ENCODE measurements at regions not wholly inside any gene's neighbourhood (a gene's known extent, or its start where the extent isn't known, plus 50 kb on each side); places are given as distances from the start of the nearest gene placed in this dataset.
A peak's percentile ranks its signal among the peaks of the same experiment; 100 is the strongest.

DNA sequence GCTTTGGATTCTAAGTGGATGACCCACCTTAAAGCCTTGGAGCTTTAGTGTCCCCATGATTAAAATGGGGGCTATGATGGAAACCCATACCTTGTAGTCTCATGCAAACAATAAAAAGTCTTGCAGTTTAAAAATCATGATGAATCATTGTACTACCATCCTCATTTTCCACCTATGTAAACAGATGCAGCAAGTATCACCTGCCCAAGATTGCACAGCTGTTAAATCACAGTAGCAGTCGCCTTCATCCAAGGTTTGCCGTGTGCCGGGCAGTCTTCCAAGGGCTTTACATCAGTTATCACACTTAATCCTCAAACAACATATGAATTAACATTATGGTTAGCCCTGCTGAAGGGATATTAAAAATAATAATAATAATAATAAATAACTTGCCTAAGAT, 210.3 kb downstream of the FOXA2 start:
- intact Hi-C loops (cut with micrococcal nuclease) = no loop called here
- H3K4me1 Mint-ChIP-seq = peaks cover 42% of the 10 kb centered on the region
- POLR2A ChIA-PET = no interaction called here

DNA sequence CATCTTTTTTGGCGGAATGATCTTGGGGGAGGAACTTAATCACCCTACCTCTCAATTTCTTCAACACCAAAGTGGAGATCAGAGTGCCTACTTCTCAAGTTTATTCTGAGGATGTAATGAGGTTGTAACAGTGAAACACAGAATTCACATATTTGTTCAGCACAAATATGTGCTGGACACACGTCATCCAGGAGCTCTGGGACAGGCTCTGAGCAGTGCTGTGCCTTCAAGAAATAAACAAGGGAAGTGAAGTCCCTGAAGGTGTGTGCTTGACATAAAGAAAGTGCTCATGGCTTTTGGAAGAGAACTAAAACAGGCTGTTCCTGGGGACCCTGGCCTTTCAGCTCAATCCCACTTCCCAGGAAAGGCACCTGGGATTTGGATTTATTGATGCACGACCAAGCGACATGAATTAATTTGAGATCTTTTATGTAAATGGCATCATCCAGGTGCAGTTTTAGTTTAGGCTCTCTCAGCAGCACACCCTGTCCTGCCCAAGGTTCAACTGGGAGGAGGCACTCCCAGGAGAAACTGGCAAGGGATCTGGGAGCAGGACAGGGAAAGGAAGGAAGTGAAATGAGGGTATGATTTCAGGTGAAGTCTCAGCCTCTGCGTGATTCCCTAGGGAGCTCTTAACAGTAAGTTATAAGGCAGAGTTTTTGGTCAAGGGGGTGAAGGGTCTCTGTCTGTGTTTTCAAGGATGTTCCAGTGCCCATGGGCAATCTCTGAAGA, 211.0 kb downstream of the FOXA2 start:
- H3K4me3 Mint-ChIP-seq = no peak overlapping the region

More for the DNA sequence above, 210.3 kb downstream of the FOXA2 start:
- Mint-ChIP-seq H3K36me3 (ENCODE audit: low read depth) (no peaks in the 10 kb centered on the region), H3K27me3 (no peaks in the 10 kb centered on the region), H3K4me3 (no peak overlapping the region), H3K27ac (no peak overlapping the region), H3K9me3 (no peaks in the 10 kb centered on the region)
- TF ChIP-seq, protein P1, sequence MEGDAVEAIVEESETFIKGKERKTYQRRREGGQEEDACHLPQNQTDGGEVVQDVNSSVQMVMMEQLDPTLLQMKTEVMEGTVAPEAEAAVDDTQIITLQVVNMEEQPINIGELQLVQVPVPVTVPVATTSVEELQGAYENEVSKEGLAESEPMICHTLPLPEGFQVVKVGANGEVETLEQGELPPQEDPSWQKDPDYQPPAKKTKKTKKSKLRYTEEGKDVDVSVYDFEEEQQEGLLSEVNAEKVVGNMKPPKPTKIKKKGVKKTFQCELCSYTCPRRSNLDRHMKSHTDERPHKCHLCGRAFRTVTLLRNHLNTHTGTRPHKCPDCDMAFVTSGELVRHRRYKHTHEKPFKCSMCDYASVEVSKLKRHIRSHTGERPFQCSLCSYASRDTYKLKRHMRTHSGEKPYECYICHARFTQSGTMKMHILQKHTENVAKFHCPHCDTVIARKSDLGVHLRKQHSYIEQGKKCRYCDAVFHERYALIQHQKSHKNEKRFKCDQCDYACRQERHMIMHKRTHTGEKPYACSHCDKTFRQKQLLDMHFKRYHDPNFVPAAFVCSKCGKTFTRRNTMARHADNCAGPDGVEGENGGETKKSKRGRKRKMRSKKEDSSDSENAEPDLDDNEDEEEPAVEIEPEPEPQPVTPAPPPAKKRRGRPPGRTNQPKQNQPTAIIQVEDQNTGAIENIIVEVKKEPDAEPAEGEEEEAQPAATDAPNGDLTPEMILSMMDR (IDR thresholded peaks at IDR 0.05) = no peak
- DNase-seq = no peak
- no peak for ATAC-seq (ENCODE audit: low read depth)
- CTCF ChIA-PET = no interaction called here

DNA sequence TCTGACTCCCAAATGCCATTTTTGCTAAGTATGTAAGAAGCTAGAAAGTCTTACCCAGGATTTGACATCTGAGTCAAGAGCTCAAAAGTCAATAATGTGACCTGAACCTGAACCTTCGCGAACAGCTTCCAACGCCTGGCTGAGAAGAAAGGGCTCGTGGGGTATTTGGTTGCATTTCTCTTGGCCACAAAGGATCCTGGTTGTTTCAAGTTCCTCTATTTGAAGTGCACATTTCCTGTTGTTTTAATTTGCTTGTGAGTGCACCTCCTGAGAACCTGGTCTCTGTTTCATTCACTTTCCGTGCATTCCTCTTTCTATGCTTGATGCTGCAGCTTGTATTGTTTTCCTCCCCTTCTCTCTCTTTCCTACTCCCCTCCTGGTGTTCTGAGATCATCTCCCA, 212.5 kb downstream of the FOXA2 start:
- ATAC-seq (ENCODE audit: low read depth) (peak; percentile 49), DNase-seq (no peak)
- Mint-ChIP-seq H3K27ac (no peak overlapping the region), H3K4me3 (peak overlapping the region; percentile 50), H3K36me3 (ENCODE audit: low read depth) (no peaks in the 10 kb centered on the region), H3K9me3 (no peaks in the 10 kb centered on the region), H3K4me1 (peaks cover 55% of the 10 kb centered on the region), H3K27me3 (no peaks in the 10 kb centered on the region)
- intact Hi-C loops (cut with micrococcal nuclease) = no loop called here
- TF ChIP-seq, protein P1 (IDR thresholded peaks at IDR 0.05) = no peak
- CTCF ChIA-PET = interaction anchor here (0.8 kb wide), 1 partner anchor 311 kb away, joined by 3 read pairs; no protein-coding TSS in a partner anchor
- POLR2A ChIA-PET = no interaction called here

More for the DNA sequence above, 211.0 kb downstream of the FOXA2 start:
- no peak overlapping the region for H3K27ac Mint-ChIP-seq
- no peaks in the 10 kb centered on the region for H3K36me3 Mint-ChIP-seq (ENCODE audit: low read depth)
- H3K27me3 Mint-ChIP-seq = no peaks in the 10 kb centered on the region
- ATAC-seq (ENCODE audit: low read depth) = no peak
- TF ChIP-seq, protein P1 (IDR thresholded peaks at IDR 0.05) = no peak
- POLR2A ChIA-PET = no interaction called here
- no peaks in the 10 kb centered on the region for H3K9me3 Mint-ChIP-seq
- no peak for DNase-seq
- H3K4me1 Mint-ChIP-seq = peaks cover 48% of the 10 kb centered on the region
- intact Hi-C loops (cut with micrococcal nuclease) = no loop called here
- CTCF ChIA-PET = no interaction called here

DNA sequence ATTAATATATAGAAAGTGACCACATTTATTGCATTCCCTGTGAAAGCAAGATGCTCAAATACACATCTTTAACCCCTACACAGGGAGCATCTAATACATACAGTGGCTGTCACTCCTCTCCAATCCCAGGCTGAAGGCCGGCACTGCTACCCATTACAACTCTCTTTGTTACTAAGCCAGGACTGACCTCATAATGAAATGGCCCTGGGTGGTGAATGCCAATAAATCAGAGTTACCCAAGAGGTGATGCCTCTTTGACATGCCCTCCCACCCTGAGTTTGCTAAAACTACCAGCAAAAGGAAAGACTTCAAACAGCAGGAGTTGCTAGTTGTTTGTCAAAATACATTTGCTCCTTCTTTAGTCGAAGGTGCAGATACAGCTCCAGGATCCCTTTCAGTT, 214.2 kb downstream of the FOXA2 start:
- intact Hi-C loops (cut with micrococcal nuclease) = no loop called here
- no peak for DNase-seq
- Mint-ChIP-seq H3K27me3 (no peaks in the 10 kb centered on the region), H3K4me1 (peaks cover 55% of the 10 kb centered on the region), H3K4me3 (no peak overlapping the region), H3K9me3 (no peaks in the 10 kb centered on the region), H3K36me3 (ENCODE audit: low read depth) (no peaks in the 10 kb centered on the region), H3K27ac (no peak overlapping the region)
- ATAC-seq (ENCODE audit: low read depth) = no peak
- TF ChIP-seq, protein P1 (IDR thresholded peaks at IDR 0.05) = no peak
- ChIA-PET POLR2A (no interaction called here), CTCF (no interaction called here)

DNA sequence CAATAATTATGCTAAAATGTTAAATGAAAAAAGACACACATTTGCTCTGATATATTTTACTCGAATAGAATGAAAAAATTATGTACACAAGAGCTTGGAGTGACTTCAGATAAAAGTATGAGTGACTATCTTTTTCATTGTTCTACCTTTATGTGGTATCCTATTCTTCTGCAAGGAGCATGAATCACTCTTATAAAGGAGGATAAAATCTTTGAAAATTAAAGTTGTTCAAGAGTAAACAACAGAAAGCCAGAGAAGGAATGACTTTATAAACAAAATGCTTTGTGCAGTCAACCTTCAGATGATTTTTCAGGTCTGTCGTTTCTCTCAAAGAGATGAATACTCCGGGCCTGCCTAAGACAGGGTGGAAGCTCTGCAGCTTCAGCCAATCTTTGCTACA, 215.3 kb downstream of the FOXA2 start:
- H3K27me3 Mint-ChIP-seq = no peaks in the 10 kb centered on the region
- DNase-seq (no peak), ATAC-seq (ENCODE audit: low read depth) (no peak)
- POLR2A ChIA-PET = no interaction called here
- intact Hi-C loops (cut with micrococcal nuclease) = no loop called here
- TF ChIP-seq, protein P1 (IDR thresholded peaks at IDR 0.05) = no peak
- no peaks in the 10 kb centered on the region for H3K9me3 Mint-ChIP-seq
- no peak overlapping the region for H3K4me3 Mint-ChIP-seq
- no peak overlapping the region for H3K27ac Mint-ChIP-seq
- CTCF ChIA-PET = no interaction called here
- peaks cover 55% of the 10 kb centered on the region for H3K4me1 Mint-ChIP-seq
- H3K36me3 Mint-ChIP-seq (ENCODE audit: low read depth) = no peaks in the 10 kb centered on the region
